Mucosa of descending colon (tissue), 3 donors: ENCODE measurements at regions not wholly inside any gene's neighbourhood (a gene's known extent, or its start where the extent isn't known, plus 50 kb on each side); places are given as distances from the start of the nearest gene placed in this dataset.

Experiments
- ATAC-seq: fragments of 200-7000 bp; cut with Tn5 transposase; one replicate; pipeline ENCODE4 v1.9.1; 2020; ENCODE audit warnings: mild to moderate bottlenecking, moderate library complexity
- DNase-seq, 3 donors: peaks; one replicate each; pipeline ENCODE4 v3.0.0-alpha.2; 2020
- H3K36me3 ChIP-seq: fragments of 200-600 bp; one replicate; pipeline ENCODE4 v1.8.0; 2021; ENCODE audit warnings: low read depth, mild to moderate bottlenecking
- H3K4me1 ChIP-seq: fragments of 200-600 bp; one replicate; pipeline ENCODE4 v1.8.0; 2021; ENCODE audit warnings: low read depth, mild to moderate bottlenecking
- H3K4me3 ChIP-seq: fragments of 200-600 bp; one replicate; pipeline ENCODE4 v1.8.0; 2021; ENCODE audit warnings: mild to moderate bottlenecking
- H3K9me3 ChIP-seq: fragments of 200-600 bp; one replicate; pipeline ENCODE4 v1.8.0; 2021; ENCODE audit warnings: mild to moderate bottlenecking
- intact Hi-C, 2 donors: fragments of 100-400 bp; cut with DNase I in 1 of 2; cut with micrococcal nuclease in 1 of 2; formaldehyde crosslinking; loops; one replicate each; pipeline versions ENCODE4 v1.11.0 to v1.11.1; 2022; cut with DNase I, micrococcal nuclease
- TF ChIP-seq, protein P1 (sequence below): fragments of 200-600 bp; IDR thresholded peaks from one replicate; pipeline ENCODE4 v1.8.0; 2022; ENCODE audit warnings: antibody characterized with exemption, mild to moderate bottlenecking
- donor health status: DM: no; HTN: no; CAD: no; lungs with moderate emphysema.
- donor health status: DM: no; HTN: no; CAD: no.
- donor health status: DM: no; HTN: yes; CAD: no.

- Histone ChIP-seq H3K36me3 (no peaks in the 10 kb centered on the region), H3K4me1 (no peaks in the 10 kb centered on the region), H3K9me3 (peaks cover 2% of the 10 kb centered on the region), H3K4me3 (no peak overlapping the region)
- no peak for ATAC-seq
- intact Hi-C loops = no loop called here
- no peak for DNase-seq
- TF ChIP-seq, protein P1, sequence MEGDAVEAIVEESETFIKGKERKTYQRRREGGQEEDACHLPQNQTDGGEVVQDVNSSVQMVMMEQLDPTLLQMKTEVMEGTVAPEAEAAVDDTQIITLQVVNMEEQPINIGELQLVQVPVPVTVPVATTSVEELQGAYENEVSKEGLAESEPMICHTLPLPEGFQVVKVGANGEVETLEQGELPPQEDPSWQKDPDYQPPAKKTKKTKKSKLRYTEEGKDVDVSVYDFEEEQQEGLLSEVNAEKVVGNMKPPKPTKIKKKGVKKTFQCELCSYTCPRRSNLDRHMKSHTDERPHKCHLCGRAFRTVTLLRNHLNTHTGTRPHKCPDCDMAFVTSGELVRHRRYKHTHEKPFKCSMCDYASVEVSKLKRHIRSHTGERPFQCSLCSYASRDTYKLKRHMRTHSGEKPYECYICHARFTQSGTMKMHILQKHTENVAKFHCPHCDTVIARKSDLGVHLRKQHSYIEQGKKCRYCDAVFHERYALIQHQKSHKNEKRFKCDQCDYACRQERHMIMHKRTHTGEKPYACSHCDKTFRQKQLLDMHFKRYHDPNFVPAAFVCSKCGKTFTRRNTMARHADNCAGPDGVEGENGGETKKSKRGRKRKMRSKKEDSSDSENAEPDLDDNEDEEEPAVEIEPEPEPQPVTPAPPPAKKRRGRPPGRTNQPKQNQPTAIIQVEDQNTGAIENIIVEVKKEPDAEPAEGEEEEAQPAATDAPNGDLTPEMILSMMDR = no peak
These were observed 776.1 kb downstream of the TENT5A start for GRCh38 chr6:80976336-80976735.

DNA sequence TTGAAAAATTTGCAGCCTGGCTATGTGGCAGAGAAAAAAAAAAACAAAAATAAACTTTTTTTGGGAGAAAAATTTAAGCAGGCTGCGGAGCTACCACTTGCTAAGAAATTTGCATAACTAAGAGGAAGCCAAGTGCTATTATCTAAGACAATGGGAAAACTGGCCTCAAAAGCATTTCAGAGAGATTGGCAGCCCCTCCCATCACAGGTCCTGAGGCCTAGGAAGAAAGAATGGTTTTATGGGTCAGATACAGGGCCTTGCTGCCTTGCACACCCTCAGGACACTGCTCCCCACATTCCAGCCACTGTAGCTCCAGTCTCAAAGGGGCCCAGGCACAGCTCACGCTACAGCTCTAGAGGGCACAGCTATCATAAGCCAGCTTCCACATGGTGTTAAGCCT lies 777.9 kb downstream of the TENT5A start:
- H3K4me3 ChIP-seq = no peak overlapping the region
- no peaks in the 10 kb centered on the region for H3K36me3 ChIP-seq
- ATAC-seq = no peak
- no peaks in the 10 kb centered on the region for H3K9me3 ChIP-seq
- H3K4me1 ChIP-seq = no peaks in the 10 kb centered on the region
- intact Hi-C loops = no loop called here
- DNase-seq = no peak
- TF ChIP-seq, protein P1 = no peak

GRCh38 chr6:80969439-80969838 lies 783.0 kb downstream of the TENT5A start:
- DNase-seq (no peak), ATAC-seq (no peak)
- intact Hi-C loops = no loop called here
- Histone ChIP-seq H3K4me1 (no peaks in the 10 kb centered on the region), H3K36me3 (no peaks in the 10 kb centered on the region), H3K4me3 (no peak overlapping the region), H3K9me3 (no peaks in the 10 kb centered on the region)
- TF ChIP-seq, protein P1 = no peak

DNA sequence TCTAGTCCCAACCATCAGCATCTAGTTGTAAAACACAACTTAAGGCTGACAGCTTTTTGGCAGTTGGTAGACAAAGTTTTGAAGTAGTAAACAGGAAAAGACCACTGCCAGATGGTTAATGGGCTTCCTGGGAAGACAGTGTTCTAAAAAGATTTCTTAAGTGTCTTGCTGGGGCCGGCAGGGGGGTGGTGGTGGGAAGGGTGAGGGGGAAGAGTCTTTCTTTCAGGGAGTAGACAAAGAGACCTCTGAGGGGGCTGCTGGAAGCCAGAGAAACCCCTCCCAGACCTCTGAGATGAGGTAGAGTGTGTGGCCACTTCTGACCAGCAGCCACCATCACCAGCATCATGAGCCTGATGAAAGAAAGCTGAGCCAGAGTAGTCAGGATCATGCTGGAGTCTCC lies 784.9 kb downstream of the TENT5A start:
- intact Hi-C loops = no loop called here
- no peaks in the 10 kb centered on the region for H3K9me3 ChIP-seq
- H3K36me3 ChIP-seq = no peaks in the 10 kb centered on the region
- no peak for DNase-seq
- no peaks in the 10 kb centered on the region for H3K4me1 ChIP-seq
- H3K4me3 ChIP-seq = no peak overlapping the region
- TF ChIP-seq, protein P1 = no peak
- ATAC-seq = no peak

- no peaks in the 10 kb centered on the region for H3K4me1 ChIP-seq
- no peak for ATAC-seq
- no peak for DNase-seq
- H3K9me3 ChIP-seq = no peaks in the 10 kb centered on the region
- H3K4me3 ChIP-seq = no peak overlapping the region
- TF ChIP-seq, protein P1 = no peak
- H3K36me3 ChIP-seq = no peaks in the 10 kb centered on the region
- intact Hi-C loops = no loop called here
These were observed 790.1 kb downstream of the TENT5A start for GRCh38 chr6:80962382-80962781.

DNA sequence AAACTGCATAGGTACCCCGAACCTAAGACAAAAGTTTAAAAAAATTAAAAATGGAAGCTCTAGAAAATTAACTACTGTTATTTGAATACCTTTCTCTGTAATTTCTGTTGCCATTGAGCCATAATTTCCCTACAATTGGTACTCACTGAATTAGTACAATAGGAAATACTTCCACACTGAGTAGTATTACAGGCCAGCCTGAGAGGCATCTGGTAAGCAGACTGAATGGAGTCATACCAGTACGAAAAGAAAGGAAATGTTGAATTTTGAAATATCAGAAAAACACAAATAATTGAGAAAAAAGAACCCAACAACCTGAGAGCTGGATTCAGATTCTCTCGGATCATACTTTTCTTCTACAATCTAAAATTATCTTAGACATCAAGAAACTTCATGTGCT lies 791.3 kb downstream of the TENT5A start:
- Histone ChIP-seq H3K4me3 (no peak overlapping the region), H3K9me3 (no peaks in the 10 kb centered on the region), H3K36me3 (no peaks in the 10 kb centered on the region), H3K4me1 (no peaks in the 10 kb centered on the region)
- TF ChIP-seq, protein P1 = no peak
- DNase-seq (no peak), ATAC-seq (no peak)
- intact Hi-C loops = no loop called here
